WTC11 (cell line): ENCODE measurements at regions not wholly inside any gene's neighbourhood (a gene's known extent, or its start where the extent isn't known, plus 50 kb on each side); places are given as distances from the start of the nearest gene placed in this dataset.

Source experiments
- CBFB ChIP-seq: sonication (generic); formaldehyde crosslinking; IDR thresholded peaks from 2 replicates; pipeline ENCODE4 v1.8.1; 2022; ENCODE audit warnings: mild to moderate bottlenecking, low read depth, missing genetic modification reagents
- MYBL2 ChIP-seq: sonication (generic); formaldehyde crosslinking; IDR thresholded peaks from 2 replicates; pipeline ENCODE4 v1.8.1; 2023; ENCODE audit warnings: mild to moderate bottlenecking, moderate library complexity, missing genetic modification reagents
- NFE2L1 ChIP-seq: sonication (generic); formaldehyde crosslinking; IDR thresholded peaks from 2 replicates; pipeline ENCODE4 v1.8.1; 2023; ENCODE audit warnings: missing genetic modification reagents
- SP1 ChIP-seq: sonication (generic); formaldehyde crosslinking; conservative IDR thresholded peaks from 2 replicates; pipeline ENCODE4 v1.8.1; 2022; ENCODE audit warnings: missing genetic modification reagents
- TF ChIP-seq, protein P1 (sequence below): fragments of 200-600 bp; IDR thresholded peaks from 2 replicates; pipeline ENCODE4 v1.8.0; 2022; ENCODE audit warnings: antibody characterized with exemption

GRCh38 chr7:121500360-121501058, 104.4 kb upstream of the FAM3C start:
- TF ChIP-seq, protein P1, sequence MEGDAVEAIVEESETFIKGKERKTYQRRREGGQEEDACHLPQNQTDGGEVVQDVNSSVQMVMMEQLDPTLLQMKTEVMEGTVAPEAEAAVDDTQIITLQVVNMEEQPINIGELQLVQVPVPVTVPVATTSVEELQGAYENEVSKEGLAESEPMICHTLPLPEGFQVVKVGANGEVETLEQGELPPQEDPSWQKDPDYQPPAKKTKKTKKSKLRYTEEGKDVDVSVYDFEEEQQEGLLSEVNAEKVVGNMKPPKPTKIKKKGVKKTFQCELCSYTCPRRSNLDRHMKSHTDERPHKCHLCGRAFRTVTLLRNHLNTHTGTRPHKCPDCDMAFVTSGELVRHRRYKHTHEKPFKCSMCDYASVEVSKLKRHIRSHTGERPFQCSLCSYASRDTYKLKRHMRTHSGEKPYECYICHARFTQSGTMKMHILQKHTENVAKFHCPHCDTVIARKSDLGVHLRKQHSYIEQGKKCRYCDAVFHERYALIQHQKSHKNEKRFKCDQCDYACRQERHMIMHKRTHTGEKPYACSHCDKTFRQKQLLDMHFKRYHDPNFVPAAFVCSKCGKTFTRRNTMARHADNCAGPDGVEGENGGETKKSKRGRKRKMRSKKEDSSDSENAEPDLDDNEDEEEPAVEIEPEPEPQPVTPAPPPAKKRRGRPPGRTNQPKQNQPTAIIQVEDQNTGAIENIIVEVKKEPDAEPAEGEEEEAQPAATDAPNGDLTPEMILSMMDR: no peak
- no peak for TF ChIP-seq MYBL2 (CRISPR knock-in tag)
- no peak for TF ChIP-seq CBFB (CRISPR knock-in tag)
- TF ChIP-seq NFE2L1 (CRISPR knock-in tag): no peak
- TF ChIP-seq SP1 (CRISPR knock-in tag): no peak
